GM12878 (cell line): ENCODE measurements at regions not wholly inside any gene's neighbourhood (a gene's known extent, or its start where the extent isn't known, plus 50 kb on each side); places are given as distances from the start of the nearest gene placed in this dataset.

Experiments
- ATAC-seq: fragments of 200-7000 bp; cut with Tn5 transposase; 3 replicates; pipeline ENCODE4 v1.9.1; 2020; ENCODE audit warnings: mild to moderate bottlenecking, moderate library complexity
- BruUV-seq: library from RNA; stranded (reverse); fragments of 400-500 nt; replicated peaks from 2 replicates; lab custom pipeline; 2021; lab: Mats Ljungman, UMichigan
- CTCF ChIA-PET: fragments of 300-600 bp; sonication (Branson Sonifier 250); formaldehyde crosslinking; extraction: SDS; loops from one replicate; lab custom pipeline; 2021; ENCODE audit warnings: inconsistent platforms; lab: Yijun Ruan, JAX
- POLR2A ChIA-PET: fragments of 350-600 bp; formaldehyde crosslinking; extraction: SDS; loops from one replicate; lab custom pipeline; 2021; ENCODE audit warnings: inconsistent platforms; lab: Charles Lee
- RAD21 ChIA-PET: fragments of 300-600 bp; sonication (Branson Sonifier 250); formaldehyde crosslinking; loops from one replicate; lab custom pipeline; 2023; ENCODE audit warnings: antibody characterized with exemption; ENCODE audit not compliant: unreplicated experiment; lab: Charles Lee
- SMC1A ChIA-PET: fragments of 300-600 bp; sonication (Branson Sonifier 250); formaldehyde crosslinking; loops from one replicate; lab custom pipeline; 2023; ENCODE audit not compliant: unreplicated experiment, uncharacterized antibody; lab: Charles Lee
- DNase-seq: peaks from one replicate; pipeline ENCODE4 v3.0.0-alpha.2; 2011; ENCODE audit warnings: low read depth, low spot score
- FAIRE-seq: peaks from 3 replicates; lab custom pipeline; 2011; peaks lifted over from hg19 to GRCh38; lab: Jason Lieb, UNC
- H2AFZ ChIP-seq: 2 replicates; pipeline ENCODE4 v1.6.0; 2011; ENCODE audit warnings: low read depth, low read length, control low read depth; ENCODE audit not compliant: control insufficient read depth
- H3K27ac ChIP-seq: 2 replicates; pipeline ENCODE4 v1.5.1; 2011; ENCODE audit warnings: control low read depth; ENCODE audit not compliant: control insufficient read depth, insufficient read depth
- H3K27me3 ChIP-seq, 2 experiments: replicated peaks in 1 of 2; 2 replicates each; pipeline versions ENCODE4 v1.6.0 to v1.6.1; 2011; ENCODE audit warnings: low read length in 1 of 2; ENCODE audit not compliant: control insufficient read depth in 2 of 2, insufficient read depth in 2 of 2
- H3K36me3 ChIP-seq, 2 experiments: 2 replicates each; pipeline ENCODE4 v1.5.1; 2011; ENCODE audit warnings: low read length in 1 of 2; ENCODE audit not compliant: control insufficient read depth in 2 of 2, insufficient read depth in 2 of 2
- H3K4me1 ChIP-seq: 2 replicates; pipeline ENCODE4 v1.6.1; 2011; ENCODE audit warnings: mild to moderate bottlenecking, low read length, moderate library complexity, mixed read lengths; ENCODE audit not compliant: control insufficient read depth, insufficient read depth
- H3K4me2 ChIP-seq: 2 replicates; pipeline ENCODE4 v1.6.0; 2011; ENCODE audit warnings: control low read depth; ENCODE audit not compliant: control insufficient read depth, insufficient read depth
- H3K4me3 ChIP-seq: fragments of 200-600 bp; sonication (generic); 2 replicates; pipeline ENCODE4 v1.5.1; 2016
- H3K79me2 ChIP-seq: 2 replicates; pipeline ENCODE4 v1.6.0; 2011; ENCODE audit warnings: low read length; ENCODE audit not compliant: control insufficient read depth, insufficient read depth
- H3K9ac ChIP-seq: 2 replicates; pipeline ENCODE4 v1.8.0; 2011; ENCODE audit warnings: low read length, control low read depth, mixed read lengths; ENCODE audit not compliant: control insufficient read depth, insufficient read depth
- H3K9me3 ChIP-seq: replicated peaks from 3 replicates; pipeline ENCODE4 v1.5.1; 2011; ENCODE audit warnings: mild to moderate bottlenecking, low read length; ENCODE audit not compliant: control insufficient read depth, insufficient read depth
- H4K20me1 ChIP-seq: 2 replicates; pipeline ENCODE4 v1.6.0; 2011; ENCODE audit not compliant: control insufficient read depth, insufficient read depth
- ATF7 ChIP-seq: fragments of 450-650 bp; IDR thresholded peaks from 2 replicates; pipeline ENCODE4 v1.6.1; 2016; ENCODE audit warnings: low read depth, mild to moderate bottlenecking
- GABPA ChIP-seq: IDR thresholded peaks from 2 replicates; pipeline ENCODE4 v1.6.1; 2014; ENCODE audit warnings: antibody characterized with exemption, low read depth, mild to moderate bottlenecking, inconsistent platforms
- HCFC1 ChIP-seq: fragments of 150-350 bp; IDR thresholded peaks from 2 replicates; pipeline ENCODE4 v1.6.1; 2014; ENCODE audit warnings: low read length
- SMAD1 ChIP-seq: fragments of 450-650 bp; IDR thresholded peaks from 2 replicates; pipeline ENCODE4 v1.6.1; 2018; ENCODE audit warnings: mild to moderate bottlenecking, low read depth; ENCODE audit not compliant: partially characterized antibody
- SRF ChIP-seq, 2 experiments: IDR thresholded peaks; 2 replicates each; pipeline ENCODE4 v1.6.1; 2011; ENCODE audit warnings: low read depth in 2 of 2, low read length in 2 of 2, mild to moderate bottlenecking in 1 of 2, moderate library complexity in 1 of 2
- TCF7 ChIP-seq: IDR thresholded peaks from 2 replicates; pipeline ENCODE4 v1.6.1; 2014; ENCODE audit warnings: antibody characterized with exemption, borderline replicate concordance
- YBX1 ChIP-seq: fragments of 450-650 bp; IDR thresholded peaks from 2 replicates; pipeline ENCODE4 v1.6.1; 2016; ENCODE audit warnings: antibody characterized with exemption
- WGBS: methylation state at CpG from one replicate; pipeline ENCODE4 v1.1.6; 2016; ENCODE audit warnings: low lambda C conversion rate; ENCODE audit not compliant: insufficient replicate concordance, insufficient coverage; ENCODE audit errors: missing lambda C conversion rate; 5-methylcytosine and 5-hydroxymethylcytosine counted together
- in situ Hi-C: fragments of 300-500 bp; cut with MboI; formaldehyde crosslinking; loops from 9 replicates; pipeline ENCODE4 v1.14.3; 2018; ENCODE audit warnings: mixed read lengths
- intact Hi-C: fragments of 100-400 bp; cut with micrococcal nuclease; formaldehyde crosslinking; loops from one replicate; pipeline ENCODE4 v1.14.2; 2022; ENCODE audit not compliant: unreplicated experiment
- TF ChIP-seq, protein P1 (sequence below): fragments of 450-650 bp; IDR thresholded peaks from 2 replicates; pipeline ENCODE4 v1.6.1; 2017; ENCODE audit warnings: mild to moderate bottlenecking, moderate library complexity
- TF ChIP-seq, protein P2 (sequence below): IDR thresholded peaks from 2 replicates; pipeline ENCODE4 v1.6.1; 2012; ENCODE audit warnings: improper control_type of control experiment, low read depth, low read length; ENCODE audit not compliant: insufficient replicate concordance
- TF ChIP-seq, protein P3 (sequence below): fragments of 450-650 bp; IDR thresholded peaks from 2 replicates; pipeline ENCODE4 v1.6.1; 2017; ENCODE audit warnings: borderline replicate concordance

DNA sequence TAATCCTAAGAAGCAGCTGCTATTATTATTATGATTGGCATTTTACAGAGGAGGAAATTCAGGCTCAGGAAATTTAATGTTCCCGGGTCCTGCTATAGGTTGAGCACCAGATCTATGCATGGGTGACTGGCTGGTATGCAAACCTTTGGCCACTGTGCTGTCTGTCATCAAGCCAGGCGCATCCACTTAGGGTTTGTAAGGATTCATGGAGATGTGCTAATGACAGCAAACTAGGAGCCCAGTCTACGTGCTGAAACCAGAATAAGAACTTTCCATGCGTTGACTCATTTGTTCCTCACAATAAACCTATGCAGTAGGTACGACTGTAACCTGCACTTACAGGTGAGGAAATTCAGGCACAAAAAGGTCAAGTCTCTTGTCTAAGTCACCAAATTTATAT, 64.5 kb upstream of the ZMIZ1 start (continued):
- TF ChIP-seq, protein P1, sequence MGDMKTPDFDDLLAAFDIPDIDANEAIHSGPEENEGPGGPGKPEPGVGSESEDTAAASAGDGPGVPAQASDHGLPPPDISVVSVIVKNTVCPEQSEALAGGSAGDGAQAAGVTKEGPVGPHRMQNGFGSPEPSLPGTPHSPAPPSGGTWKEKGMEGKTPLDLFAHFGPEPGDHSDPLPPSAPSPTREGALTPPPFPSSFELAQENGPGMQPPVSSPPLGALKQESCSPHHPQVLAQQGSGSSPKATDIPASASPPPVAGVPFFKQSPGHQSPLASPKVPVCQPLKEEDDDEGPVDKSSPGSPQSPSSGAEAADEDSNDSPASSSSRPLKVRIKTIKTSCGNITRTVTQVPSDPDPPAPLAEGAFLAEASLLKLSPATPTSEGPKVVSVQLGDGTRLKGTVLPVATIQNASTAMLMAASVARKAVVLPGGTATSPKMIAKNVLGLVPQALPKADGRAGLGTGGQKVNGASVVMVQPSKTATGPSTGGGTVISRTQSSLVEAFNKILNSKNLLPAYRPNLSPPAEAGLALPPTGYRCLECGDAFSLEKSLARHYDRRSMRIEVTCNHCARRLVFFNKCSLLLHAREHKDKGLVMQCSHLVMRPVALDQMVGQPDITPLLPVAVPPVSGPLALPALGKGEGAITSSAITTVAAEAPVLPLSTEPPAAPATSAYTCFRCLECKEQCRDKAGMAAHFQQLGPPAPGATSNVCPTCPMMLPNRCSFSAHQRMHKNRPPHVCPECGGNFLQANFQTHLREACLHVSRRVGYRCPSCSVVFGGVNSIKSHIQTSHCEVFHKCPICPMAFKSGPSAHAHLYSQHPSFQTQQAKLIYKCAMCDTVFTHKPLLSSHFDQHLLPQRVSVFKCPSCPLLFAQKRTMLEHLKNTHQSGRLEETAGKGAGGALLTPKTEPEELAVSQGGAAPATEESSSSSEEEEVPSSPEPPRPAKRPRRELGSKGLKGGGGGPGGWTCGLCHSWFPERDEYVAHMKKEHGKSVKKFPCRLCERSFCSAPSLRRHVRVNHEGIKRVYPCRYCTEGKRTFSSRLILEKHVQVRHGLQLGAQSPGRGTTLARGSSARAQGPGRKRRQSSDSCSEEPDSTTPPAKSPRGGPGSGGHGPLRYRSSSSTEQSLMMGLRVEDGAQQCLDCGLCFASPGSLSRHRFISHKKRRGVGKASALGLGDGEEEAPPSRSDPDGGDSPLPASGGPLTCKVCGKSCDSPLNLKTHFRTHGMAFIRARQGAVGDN = no peak
- TF ChIP-seq ATF7 (no peak), SRF (IDR thresholded peaks at IDR 0.05; ENCODE audit: low read depth in 2 of 2, low read length in 2 of 2) (no peak), SMAD1 (no peak)

DNA sequence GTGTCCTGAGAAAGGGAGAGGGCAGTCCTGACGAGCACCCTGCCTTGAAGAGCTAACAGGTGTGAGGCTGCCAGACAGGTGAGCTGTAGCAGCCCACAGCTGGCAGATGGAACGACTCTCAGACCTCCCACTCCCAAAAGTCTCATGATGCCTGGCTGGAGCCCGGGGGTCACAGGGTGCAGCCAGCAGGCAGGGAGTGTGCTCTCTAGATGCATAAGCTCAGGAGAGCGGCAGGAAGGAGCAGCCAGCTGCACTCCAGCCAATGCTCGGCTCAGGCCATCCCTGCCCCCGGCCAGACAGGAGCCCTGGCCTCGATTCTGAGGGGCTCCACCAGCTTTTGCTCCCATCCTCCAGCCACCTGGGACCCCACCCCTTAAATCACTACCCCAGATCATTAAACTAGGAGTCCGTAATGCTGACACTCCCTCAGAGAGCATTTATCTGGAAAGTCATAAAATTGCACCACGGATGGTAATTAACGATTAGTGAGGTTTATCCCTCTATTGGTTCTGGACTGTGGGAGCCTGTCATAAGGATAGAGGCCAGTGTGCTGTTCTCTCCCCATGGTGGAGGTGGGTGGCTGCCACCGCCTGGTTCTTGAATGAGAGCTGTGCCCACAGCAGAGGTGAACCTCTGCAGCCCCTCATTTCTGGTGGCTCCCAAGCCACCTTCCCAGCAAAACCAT, 63.5 kb upstream of the ZMIZ1 start:
- peaks cover 1 to 4% of the 10 kb centered on the region in 2 experiments; a peak in 2 of 4 replicates for H3K27me3 ChIP-seq
- WGBS = 14% methylated on average over 11 of the region's 11 CpGs
- CTCF ChIA-PET = no interaction called here
- H3K4me1 ChIP-seq = no peaks in the 10 kb centered on the region
- H3K36me3 ChIP-seq = no peaks in the 10 kb centered on the region
- H2AFZ ChIP-seq = no peak overlapping the region
- POLR2A ChIA-PET = no interaction called here
- no peaks in the 10 kb centered on the region for H3K79me2 ChIP-seq
- H3K4me3 ChIP-seq = no peak overlapping the region
- ATAC-seq (no peak), DNase-seq (no peak), FAIRE-seq (no peak)
- SMC1A ChIA-PET = no interaction called here
- intact Hi-C loops (no loop called here), in situ Hi-C loops (no loop called here)
- no TSS peak for BruUV-seq
- RAD21 ChIA-PET = no interaction called here
- no peak overlapping the region for H3K4me2 ChIP-seq
- no peak overlapping the region for H3K27ac ChIP-seq
- no peaks in the 10 kb centered on the region for H3K9me3 ChIP-seq
- no peak overlapping the region for H3K9ac ChIP-seq
- H4K20me1 ChIP-seq = no peaks in the 10 kb centered on the region
- TF ChIP-seq TCF7 (no peak), HCFC1 (no peak), GABPA (no peak), YBX1 (no peak)
- TF ChIP-seq, protein P2, sequence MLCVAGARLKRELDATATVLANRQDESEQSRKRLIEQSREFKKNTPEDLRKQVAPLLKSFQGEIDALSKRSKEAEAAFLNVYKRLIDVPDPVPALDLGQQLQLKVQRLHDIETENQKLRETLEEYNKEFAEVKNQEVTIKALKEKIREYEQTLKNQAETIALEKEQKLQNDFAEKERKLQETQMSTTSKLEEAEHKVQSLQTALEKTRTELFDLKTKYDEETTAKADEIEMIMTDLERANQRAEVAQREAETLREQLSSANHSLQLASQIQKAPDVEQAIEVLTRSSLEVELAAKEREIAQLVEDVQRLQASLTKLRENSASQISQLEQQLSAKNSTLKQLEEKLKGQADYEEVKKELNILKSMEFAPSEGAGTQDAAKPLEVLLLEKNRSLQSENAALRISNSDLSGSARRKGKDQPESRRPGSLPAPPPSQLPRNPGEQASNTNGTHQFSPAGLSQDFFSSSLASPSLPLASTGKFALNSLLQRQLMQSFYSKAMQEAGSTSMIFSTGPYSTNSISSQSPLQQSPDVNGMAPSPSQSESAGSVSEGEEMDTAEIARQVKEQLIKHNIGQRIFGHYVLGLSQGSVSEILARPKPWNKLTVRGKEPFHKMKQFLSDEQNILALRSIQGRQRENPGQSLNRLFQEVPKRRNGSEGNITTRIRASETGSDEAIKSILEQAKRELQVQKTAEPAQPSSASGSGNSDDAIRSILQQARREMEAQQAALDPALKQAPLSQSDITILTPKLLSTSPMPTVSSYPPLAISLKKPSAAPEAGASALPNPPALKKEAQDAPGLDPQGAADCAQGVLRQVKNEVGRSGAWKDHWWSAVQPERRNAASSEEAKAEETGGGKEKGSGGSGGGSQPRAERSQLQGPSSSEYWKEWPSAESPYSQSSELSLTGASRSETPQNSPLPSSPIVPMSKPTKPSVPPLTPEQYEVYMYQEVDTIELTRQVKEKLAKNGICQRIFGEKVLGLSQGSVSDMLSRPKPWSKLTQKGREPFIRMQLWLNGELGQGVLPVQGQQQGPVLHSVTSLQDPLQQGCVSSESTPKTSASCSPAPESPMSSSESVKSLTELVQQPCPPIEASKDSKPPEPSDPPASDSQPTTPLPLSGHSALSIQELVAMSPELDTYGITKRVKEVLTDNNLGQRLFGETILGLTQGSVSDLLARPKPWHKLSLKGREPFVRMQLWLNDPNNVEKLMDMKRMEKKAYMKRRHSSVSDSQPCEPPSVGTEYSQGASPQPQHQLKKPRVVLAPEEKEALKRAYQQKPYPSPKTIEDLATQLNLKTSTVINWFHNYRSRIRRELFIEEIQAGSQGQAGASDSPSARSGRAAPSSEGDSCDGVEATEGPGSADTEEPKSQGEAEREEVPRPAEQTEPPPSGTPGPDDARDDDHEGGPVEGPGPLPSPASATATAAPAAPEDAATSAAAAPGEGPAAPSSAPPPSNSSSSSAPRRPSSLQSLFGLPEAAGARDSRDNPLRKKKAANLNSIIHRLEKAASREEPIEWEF = no peak
- TF ChIP-seq, protein P3, sequence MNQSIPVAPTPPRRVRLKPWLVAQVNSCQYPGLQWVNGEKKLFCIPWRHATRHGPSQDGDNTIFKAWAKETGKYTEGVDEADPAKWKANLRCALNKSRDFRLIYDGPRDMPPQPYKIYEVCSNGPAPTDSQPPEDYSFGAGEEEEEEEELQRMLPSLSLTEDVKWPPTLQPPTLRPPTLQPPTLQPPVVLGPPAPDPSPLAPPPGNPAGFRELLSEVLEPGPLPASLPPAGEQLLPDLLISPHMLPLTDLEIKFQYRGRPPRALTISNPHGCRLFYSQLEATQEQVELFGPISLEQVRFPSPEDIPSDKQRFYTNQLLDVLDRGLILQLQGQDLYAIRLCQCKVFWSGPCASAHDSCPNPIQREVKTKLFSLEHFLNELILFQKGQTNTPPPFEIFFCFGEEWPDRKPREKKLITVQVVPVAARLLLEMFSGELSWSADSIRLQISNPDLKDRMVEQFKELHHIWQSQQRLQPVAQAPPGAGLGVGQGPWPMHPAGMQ = no peak
